ENCODE measurements at regions not wholly inside any gene's neighbourhood (a gene's known extent, or its start where the extent isn't known, plus 50 kb on each side); places are given as distances from the start of the nearest gene placed in this dataset.

- Histone ChIP-seq H3K9me3 (ENCODE audit: low read depth) (no peaks in the 10 kb centered on the region), H3K4me2 (no peak overlapping the region), H3K36me3 (replicated peaks; ENCODE audit: insufficient read depth, low read depth) (no peaks in the 10 kb centered on the region), H3K79me2 (no peaks in the 10 kb centered on the region), H3K27ac (peak overlapping the region; percentile 2), H3K9me2 (replicated peaks; ENCODE audit: insufficient read depth) (no peaks in the 10 kb centered on the region), H3K4me1 (ENCODE audit: insufficient read depth) (no peaks in the 10 kb centered on the region), H2AFZ (no peak overlapping the region), H4K20me1 (ENCODE audit: insufficient read depth, poor library complexity, severe bottlenecking) (no peaks in the 10 kb centered on the region), H3K4me3 (no peak overlapping the region), H3K27me3 (no peaks in the 10 kb centered on the region)
- 27% methylated on average over 2 of the region's 2 CpGs for WGBS (ENCODE audit: low lambda C conversion rate, missing lambda C conversion rate)
- TF ChIP-seq CTCF (IDR thresholded peaks at IDR 0.05; ENCODE audit: poor library complexity) (no peak), EZH2phosphoT487 (IDR thresholded peaks at IDR 0.05; ENCODE audit: low read depth, severe bottlenecking, unreplicated experiment) (no peak), EZH2 (IDR thresholded peaks at IDR 0.05; ENCODE audit: borderline replicate concordance) (no peak)
- DNase-seq (ENCODE audit: low spot score): no peak
These were observed 145.8 kb upstream of the MEF2C start for GRCh38 chr5:89028595-89029285.

GRCh38 chr5:89024045-89024444 is 141.1 kb upstream of the MEF2C start:
- no peaks in the 10 kb centered on the region for H3K9me2 ChIP-seq (replicated peaks; ENCODE audit: insufficient read depth)
- no peak overlapping the region for H2AFZ ChIP-seq

GRCh38 chr5:89020926-89021610 is 138.1 kb upstream of the MEF2C start:
- H3K4me2 ChIP-seq: no peak overlapping the region
- H3K9me3 ChIP-seq (ENCODE audit: low read depth): no peaks in the 10 kb centered on the region
- WGBS (ENCODE audit: low lambda C conversion rate, missing lambda C conversion rate): 92% methylated on average over 4 of the region's 4 CpGs
- no peak overlapping the region for H3K4me3 ChIP-seq
- TF ChIP-seq CTCF (IDR thresholded peaks at IDR 0.05; ENCODE audit: poor library complexity) (no peak), EZH2 (IDR thresholded peaks at IDR 0.05; ENCODE audit: borderline replicate concordance) (no peak), EZH2phosphoT487 (IDR thresholded peaks at IDR 0.05; ENCODE audit: low read depth, severe bottlenecking, unreplicated experiment) (no peak)
- DNase-seq (ENCODE audit: low spot score): no peak
- no peaks in the 10 kb centered on the region for H3K4me1 ChIP-seq (ENCODE audit: insufficient read depth)
- H2AFZ ChIP-seq: no peak overlapping the region
- H3K27me3 ChIP-seq: no peaks in the 10 kb centered on the region
- no peaks in the 10 kb centered on the region for H3K79me2 ChIP-seq
- H3K36me3 ChIP-seq (replicated peaks; ENCODE audit: insufficient read depth, low read depth): no peaks in the 10 kb centered on the region
- H3K27ac ChIP-seq: no peak overlapping the region
- no peaks in the 10 kb centered on the region for H4K20me1 ChIP-seq (ENCODE audit: insufficient read depth, poor library complexity, severe bottlenecking)
- H3K9me2 ChIP-seq (replicated peaks; ENCODE audit: insufficient read depth): no peaks in the 10 kb centered on the region

More at GRCh38 chr5:89024045-89024444, 141.1 kb upstream of the MEF2C start:
- no peak overlapping the region for H3K27ac ChIP-seq
- TF ChIP-seq EZH2 (IDR thresholded peaks at IDR 0.05; ENCODE audit: borderline replicate concordance) (no peak), CTCF (IDR thresholded peaks at IDR 0.05; ENCODE audit: poor library complexity) (no peak), EZH2phosphoT487 (IDR thresholded peaks at IDR 0.05; ENCODE audit: low read depth, severe bottlenecking, unreplicated experiment) (no peak)
- no peaks in the 10 kb centered on the region for H3K4me1 ChIP-seq (ENCODE audit: insufficient read depth)
- WGBS (ENCODE audit: low lambda C conversion rate, missing lambda C conversion rate): 82% methylated on average over 3 of the region's 3 CpGs
- H3K27me3 ChIP-seq: no peaks in the 10 kb centered on the region
- DNase-seq (ENCODE audit: low spot score): no peak
- no peak overlapping the region for H3K4me3 ChIP-seq
- H3K79me2 ChIP-seq: no peaks in the 10 kb centered on the region
- no peaks in the 10 kb centered on the region for H3K36me3 ChIP-seq (replicated peaks; ENCODE audit: insufficient read depth, low read depth)
- no peak overlapping the region for H3K4me2 ChIP-seq
- H4K20me1 ChIP-seq (ENCODE audit: insufficient read depth, poor library complexity, severe bottlenecking): no peaks in the 10 kb centered on the region
- no peaks in the 10 kb centered on the region for H3K9me3 ChIP-seq (ENCODE audit: low read depth)
